ENCODE measurements at regions not wholly inside any gene's neighbourhood (a gene's known extent, or its start where the extent isn't known, plus 50 kb on each side); places are given as distances from the start of the nearest gene placed in this dataset.
"Not testable (repeated sequence)": the region's sequence is repeated elsewhere in the genome, so short reads cannot be mapped to it uniquely, and the experiment has no call there.

- no peak for DNase-seq (ENCODE audit: low read depth, low spot score)
Observed at GRCh38 chr18:67139899-67140298, 376.6 kb downstream of the DSEL start.

- no peak for DNase-seq (ENCODE audit: low read depth, low spot score)
Observed at GRCh38 chr18:67135981-67136380, 380.5 kb downstream of the DSEL start.

- DNase-seq (ENCODE audit: low read depth, low spot score): no peak
Observed at GRCh38 chr18:67134911-67135310, 381.6 kb downstream of the DSEL start.

DNA sequence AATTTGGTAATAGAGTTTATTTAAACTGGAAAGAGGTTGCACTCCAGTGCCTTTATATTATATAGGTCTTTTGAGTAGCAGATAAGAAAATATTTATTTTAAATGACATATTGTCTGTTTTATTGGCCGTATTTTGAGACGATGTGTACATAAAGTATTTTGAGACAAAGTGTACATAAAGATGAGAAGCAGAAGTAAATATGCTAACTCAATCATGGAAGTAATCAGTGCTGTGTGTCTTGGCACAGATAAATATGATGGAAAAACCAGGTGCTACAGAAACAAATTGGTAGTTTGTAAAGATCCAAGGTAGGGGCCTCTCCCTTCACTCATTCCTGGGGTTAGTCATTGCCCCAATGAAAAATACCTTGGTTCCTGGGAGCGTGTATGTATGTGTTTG is 382.9 kb downstream of the DSEL start:
- DNase-seq (ENCODE audit: low read depth, low spot score): no peak

DNA sequence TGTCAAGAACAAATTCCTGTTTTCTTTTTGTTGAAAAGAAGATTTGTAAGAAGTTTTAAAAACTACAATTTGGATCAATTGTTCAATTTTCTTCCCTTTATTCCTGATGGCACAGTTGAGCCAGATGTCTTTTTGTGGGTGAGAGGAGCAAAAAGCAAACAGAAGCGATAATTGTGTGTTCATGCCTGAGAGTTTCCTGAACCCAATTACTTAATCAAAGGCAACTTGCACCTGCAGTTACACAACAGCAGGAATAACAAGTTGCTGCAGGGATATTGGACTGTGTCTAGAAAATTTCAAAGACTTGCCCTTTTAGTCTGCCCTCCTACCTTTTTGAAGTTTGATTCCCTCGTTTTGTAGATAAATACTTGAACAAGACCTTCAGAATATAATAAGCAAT is 383.6 kb downstream of the DSEL start:
- no peak for DNase-seq (ENCODE audit: low read depth, low spot score)

- no peak for DNase-seq (ENCODE audit: low read depth, low spot score)
Observed at GRCh38 chr18:67131498-67131897, 385.0 kb downstream of the DSEL start.

- DNase-seq (ENCODE audit: low read depth, low spot score): not testable (repeated sequence)
Observed at GRCh38 chr18:67126751-67127150, 389.8 kb downstream of the DSEL start.

DNA sequence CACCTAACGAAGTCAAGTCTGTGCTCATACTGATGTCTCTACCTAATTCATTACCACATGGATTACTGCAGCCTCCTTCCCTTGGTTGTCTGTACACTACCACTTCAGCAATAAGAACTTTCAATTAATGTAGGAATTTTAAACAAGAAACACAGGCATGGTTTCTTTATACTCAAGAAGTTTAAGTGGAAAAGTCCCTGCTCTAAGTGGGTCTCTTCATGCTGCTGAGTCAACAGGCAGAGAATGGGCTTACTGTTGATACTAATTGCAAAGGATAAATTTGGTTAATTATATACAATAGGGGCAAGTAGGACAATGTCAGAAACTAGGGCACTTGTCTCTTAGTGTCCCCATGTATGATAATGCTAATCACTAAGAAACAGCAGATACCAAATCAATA is 392.6 kb downstream of the DSEL start:
- DNase-seq (ENCODE audit: low read depth, low spot score): no peak

GRCh38 chr18:67117804-67118203 is 398.7 kb downstream of the DSEL start:
- no peak for DNase-seq (ENCODE audit: low read depth, low spot score)

- no peak for DNase-seq (ENCODE audit: low read depth, low spot score)
Observed at GRCh38 chr18:67109535-67109934, 407.0 kb downstream of the DSEL start.

DNA sequence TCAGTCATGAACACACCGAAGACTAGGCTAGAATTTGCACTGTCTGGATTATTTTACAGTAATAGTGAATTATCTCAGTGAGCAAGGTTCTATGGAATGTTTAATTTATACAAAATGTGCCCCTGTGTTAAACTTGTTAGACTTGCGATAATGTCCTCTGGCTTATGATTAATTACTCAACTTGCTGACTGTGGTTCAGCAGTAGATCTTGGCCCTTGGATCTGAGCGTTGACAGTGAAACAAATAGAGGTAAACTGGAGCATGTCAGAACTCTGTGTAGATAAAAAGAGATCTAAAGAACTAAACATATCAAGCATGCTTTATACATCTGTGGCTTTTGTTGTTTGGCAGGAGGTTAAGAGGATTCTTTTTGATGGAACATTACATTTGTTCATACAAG is 407.6 kb downstream of the DSEL start:
- DNase-seq (ENCODE audit: low read depth, low spot score): no peak

GRCh38 chr18:67104700-67105284 is 411.7 kb downstream of the DSEL start:
- no peak for DNase-seq (ENCODE audit: low read depth, low spot score)

- no peak for DNase-seq (ENCODE audit: low read depth, low spot score)
Observed at GRCh38 chr18:67094123-67094522, 422.4 kb downstream of the DSEL start.

DNA sequence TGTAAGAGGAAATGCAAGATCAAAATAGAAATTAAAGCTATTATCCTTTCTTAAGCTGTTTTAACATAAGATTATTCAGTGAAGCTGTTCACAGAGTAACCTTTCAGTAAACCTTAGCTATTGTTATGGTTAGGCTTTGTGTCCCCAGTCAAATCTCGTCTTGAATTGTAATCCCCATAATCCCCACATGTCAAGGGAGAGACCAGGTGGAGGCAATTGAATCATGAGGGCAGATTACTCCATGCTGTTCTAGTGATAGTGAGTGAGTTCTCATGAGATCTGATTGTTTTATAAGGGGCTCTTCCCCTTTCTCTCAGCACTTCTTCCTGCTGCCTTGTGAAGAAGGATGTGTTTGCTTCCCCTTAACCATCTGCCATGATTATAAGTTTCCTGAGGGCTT is 424.4 kb downstream of the DSEL start:
- DNase-seq (ENCODE audit: low read depth, low spot score): no peak

GRCh38 chr18:67081482-67082211 is 434.9 kb downstream of the DSEL start:
- DNase-seq (ENCODE audit: low read depth, low spot score): no peak

GRCh38 chr18:67080601-67081000 is 435.9 kb downstream of the DSEL start:
- DNase-seq (ENCODE audit: low read depth, low spot score): no peak

GRCh38 chr18:67074309-67074708 is 442.2 kb downstream of the DSEL start:
- DNase-seq (ENCODE audit: low read depth, low spot score): no peak

GRCh38 chr18:67072791-67073190 is 443.7 kb downstream of the DSEL start:
- DNase-seq (ENCODE audit: low read depth, low spot score): no peak

- no peak for DNase-seq (ENCODE audit: low read depth, low spot score)
Observed at GRCh38 chr18:67068608-67069007, 447.9 kb downstream of the DSEL start.

- no peak for DNase-seq (ENCODE audit: low read depth, low spot score)
Observed at GRCh38 chr18:67047334-67047733, 443.4 kb upstream of the CDH19 start.

GRCh38 chr18:67043276-67043675 is 439.4 kb upstream of the CDH19 start:
- DNase-seq (ENCODE audit: low read depth, low spot score): no peak

- DNase-seq (ENCODE audit: low read depth, low spot score): no peak
Observed at GRCh38 chr18:67041334-67041733, 437.4 kb upstream of the CDH19 start.

DNA sequence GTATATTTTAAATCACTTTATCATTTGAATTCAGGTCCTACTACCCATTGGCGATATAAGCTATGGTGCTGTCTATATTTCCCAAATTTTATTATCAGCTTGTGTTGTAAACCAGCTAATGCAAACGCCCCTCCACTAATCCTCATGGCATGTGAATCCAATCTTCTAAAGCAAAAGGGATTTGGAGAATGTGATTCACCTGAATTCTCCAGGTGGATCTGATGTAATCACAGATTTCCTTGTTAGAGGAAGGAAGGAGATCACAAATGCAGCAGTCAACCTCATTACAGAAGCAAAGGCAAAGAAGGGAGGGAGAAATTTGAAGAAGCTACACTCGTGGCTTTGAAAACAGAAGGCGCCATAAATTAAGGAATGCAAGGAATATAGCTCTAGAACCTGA is 431.1 kb upstream of the CDH19 start:
- DNase-seq (ENCODE audit: low read depth, low spot score): no peak

GRCh38 chr18:67023059-67023458 is 419.2 kb upstream of the CDH19 start:
- no peak for DNase-seq (ENCODE audit: low read depth, low spot score)

Data from brain pericyte (primary cell).